Hepatocyte (in vitro differentiated cells): ENCODE measurements at regions not wholly inside any gene's neighbourhood (a gene's known extent, or its start where the extent isn't known, plus 50 kb on each side); places are given as distances from the start of the nearest gene placed in this dataset.

Experiments
- EZH2 ChIP-seq: fragments of 200-600 bp; sonication (generic); IDR thresholded peaks from 2 replicates; pipeline ENCODE4 v1.6.1; 2016; ENCODE audit warnings: antibody characterized with exemption, mild to moderate bottlenecking, borderline replicate concordance
- EZH2phosphoT487 ChIP-seq: fragments of 200-600 bp; sonication (generic); IDR thresholded peaks from one replicate; pipeline ENCODE4 v1.6.1; 2018; ENCODE audit warnings: antibody characterized with exemption, mild to moderate bottlenecking, low read depth, moderate library complexity; ENCODE audit not compliant: unreplicated experiment, severe bottlenecking
- TF ChIP-seq, protein P1 (sequence below): fragments of 200-600 bp; sonication (generic); IDR thresholded peaks from 2 replicates; pipeline ENCODE4 v1.5.1; 2016; ENCODE audit warnings: antibody characterized with exemption, mild to moderate bottlenecking; ENCODE audit not compliant: poor library complexity

GRCh38 chr10:78266741-78267469 lies 233.2 kb downstream of the RPS24 start:
- TF ChIP-seq, protein P1, sequence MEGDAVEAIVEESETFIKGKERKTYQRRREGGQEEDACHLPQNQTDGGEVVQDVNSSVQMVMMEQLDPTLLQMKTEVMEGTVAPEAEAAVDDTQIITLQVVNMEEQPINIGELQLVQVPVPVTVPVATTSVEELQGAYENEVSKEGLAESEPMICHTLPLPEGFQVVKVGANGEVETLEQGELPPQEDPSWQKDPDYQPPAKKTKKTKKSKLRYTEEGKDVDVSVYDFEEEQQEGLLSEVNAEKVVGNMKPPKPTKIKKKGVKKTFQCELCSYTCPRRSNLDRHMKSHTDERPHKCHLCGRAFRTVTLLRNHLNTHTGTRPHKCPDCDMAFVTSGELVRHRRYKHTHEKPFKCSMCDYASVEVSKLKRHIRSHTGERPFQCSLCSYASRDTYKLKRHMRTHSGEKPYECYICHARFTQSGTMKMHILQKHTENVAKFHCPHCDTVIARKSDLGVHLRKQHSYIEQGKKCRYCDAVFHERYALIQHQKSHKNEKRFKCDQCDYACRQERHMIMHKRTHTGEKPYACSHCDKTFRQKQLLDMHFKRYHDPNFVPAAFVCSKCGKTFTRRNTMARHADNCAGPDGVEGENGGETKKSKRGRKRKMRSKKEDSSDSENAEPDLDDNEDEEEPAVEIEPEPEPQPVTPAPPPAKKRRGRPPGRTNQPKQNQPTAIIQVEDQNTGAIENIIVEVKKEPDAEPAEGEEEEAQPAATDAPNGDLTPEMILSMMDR = no peak
- no peak for TF ChIP-seq EZH2
- no peak for TF ChIP-seq EZH2phosphoT487
